ENCODE measurements at regions not wholly inside any gene's neighbourhood (a gene's known extent, or its start where the extent isn't known, plus 50 kb on each side); places are given as distances from the start of the nearest gene placed in this dataset.

DNA sequence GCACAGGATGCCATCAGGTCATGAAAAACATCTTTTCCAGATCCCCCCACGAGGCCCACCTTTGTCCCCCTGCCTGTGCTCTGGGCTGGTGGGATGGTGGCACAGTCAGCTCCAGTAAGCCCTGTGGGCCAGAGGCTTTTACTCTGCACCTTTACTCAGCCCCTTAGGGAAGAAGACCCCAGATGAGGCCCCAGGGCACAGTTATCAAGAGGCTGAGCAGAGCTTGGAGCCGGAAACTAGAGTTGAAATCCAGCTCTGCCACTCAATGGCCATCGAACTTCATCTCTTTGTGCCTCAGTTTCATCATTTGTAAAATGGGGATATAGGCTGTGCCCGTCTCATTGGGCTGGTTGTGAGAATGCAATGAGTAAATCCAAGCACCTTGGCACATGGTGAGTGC is 81.7 kb upstream of the TOX2 start:
- H3K9me3 ChIP-seq: no peaks in the 10 kb centered on the region
- no peak for DNase-seq
- TF ChIP-seq, protein P1, sequence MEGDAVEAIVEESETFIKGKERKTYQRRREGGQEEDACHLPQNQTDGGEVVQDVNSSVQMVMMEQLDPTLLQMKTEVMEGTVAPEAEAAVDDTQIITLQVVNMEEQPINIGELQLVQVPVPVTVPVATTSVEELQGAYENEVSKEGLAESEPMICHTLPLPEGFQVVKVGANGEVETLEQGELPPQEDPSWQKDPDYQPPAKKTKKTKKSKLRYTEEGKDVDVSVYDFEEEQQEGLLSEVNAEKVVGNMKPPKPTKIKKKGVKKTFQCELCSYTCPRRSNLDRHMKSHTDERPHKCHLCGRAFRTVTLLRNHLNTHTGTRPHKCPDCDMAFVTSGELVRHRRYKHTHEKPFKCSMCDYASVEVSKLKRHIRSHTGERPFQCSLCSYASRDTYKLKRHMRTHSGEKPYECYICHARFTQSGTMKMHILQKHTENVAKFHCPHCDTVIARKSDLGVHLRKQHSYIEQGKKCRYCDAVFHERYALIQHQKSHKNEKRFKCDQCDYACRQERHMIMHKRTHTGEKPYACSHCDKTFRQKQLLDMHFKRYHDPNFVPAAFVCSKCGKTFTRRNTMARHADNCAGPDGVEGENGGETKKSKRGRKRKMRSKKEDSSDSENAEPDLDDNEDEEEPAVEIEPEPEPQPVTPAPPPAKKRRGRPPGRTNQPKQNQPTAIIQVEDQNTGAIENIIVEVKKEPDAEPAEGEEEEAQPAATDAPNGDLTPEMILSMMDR (IDR thresholded peaks at IDR 0.05): no peak
- no peak for ATAC-seq
- H3K27me3 ChIP-seq (ENCODE audit: insufficient read depth in 3 of 3, low read length in 2 of 3): peaks cover 0 to 8% (median 6%) of the 10 kb centered on the region in 3 donors
- no peaks in the 10 kb centered on the region for H3K4me1 ChIP-seq
- no peak overlapping the region for H3K4me3 ChIP-seq
- no peak overlapping the region for H3K27ac ChIP-seq
- H3K36me3 ChIP-seq (ENCODE audit: insufficient read depth in 1 of 2, low read depth in 1 of 2): no peaks in the 10 kb centered on the region
- intact Hi-C loops (cut with DNase I): loop anchor here in 1 of 2 donors (10.0 kb wide), 1 partner anchor 1142 kb away; no protein-coding TSS in a partner anchor
- WGBS, 3 donors: 63 to 72% (median 72%) methylated on average over 4 of the region's 4 CpGs

- ATAC-seq: no peak
- WGBS, 3 donors: 38 to 46% (median 40%) methylated on average over 9 of the region's 9 CpGs
- TF ChIP-seq, protein P1 (IDR thresholded peaks at IDR 0.05): no peak
- Histone ChIP-seq H3K27me3 (ENCODE audit: insufficient read depth in 3 of 3, low read length in 2 of 3) (peaks cover 0 to 8% (median 6%) of the 10 kb centered on the region in 3 donors), H3K36me3 (ENCODE audit: insufficient read depth in 1 of 2, low read depth in 1 of 2) (no peaks in the 10 kb centered on the region), H3K4me3 (no peak overlapping the region), H3K9me3 (no peaks in the 10 kb centered on the region), H3K27ac (no peak overlapping the region), H3K4me1 (no peaks in the 10 kb centered on the region)
- intact Hi-C loops (cut with DNase I): loop anchor here in 1 of 2 donors (10.0 kb wide), 1 partner anchor 1143 kb away; no protein-coding TSS in a partner anchor
- no peak for DNase-seq
Measured at GRCh38 chr20:43832096-43832816, 82.4 kb upstream of the TOX2 start.

DNA sequence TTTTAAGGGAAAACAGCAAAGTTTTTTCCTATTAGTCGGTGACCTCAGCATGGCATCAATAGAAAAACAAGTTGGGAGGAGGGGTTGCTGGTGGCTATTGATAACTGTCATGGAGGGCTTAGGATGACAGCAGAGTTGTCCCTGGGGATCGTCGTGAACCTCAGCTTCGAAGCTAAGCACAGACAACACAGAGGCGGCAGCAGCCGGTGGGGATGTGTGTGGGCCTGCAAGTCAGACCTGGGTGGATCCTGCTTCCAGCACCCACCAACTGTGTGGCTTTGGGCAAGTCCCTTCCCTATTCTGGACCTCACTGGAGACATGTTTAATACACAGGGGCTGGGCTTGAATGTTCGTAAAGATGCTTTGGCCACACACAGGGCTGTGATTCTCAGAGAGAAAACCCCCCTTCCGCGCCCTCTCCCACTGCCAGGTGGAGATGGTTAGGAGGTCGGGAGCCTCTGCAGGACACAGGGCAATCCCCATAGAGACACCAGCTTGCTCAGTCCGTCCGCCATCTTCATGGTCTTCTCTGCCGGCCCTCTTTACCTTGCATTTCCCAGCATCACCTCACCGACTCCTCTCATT is 83.1 kb upstream of the TOX2 start:
- H3K27ac ChIP-seq: no peak overlapping the region
- H3K9me3 ChIP-seq: no peaks in the 10 kb centered on the region
- no peak for ATAC-seq
- DNase-seq: no peak
- H3K27me3 ChIP-seq (ENCODE audit: insufficient read depth in 3 of 3, low read length in 2 of 3): peaks cover 0 to 6% (median 5%) of the 10 kb centered on the region in 3 donors
- H3K4me3 ChIP-seq: no peak overlapping the region
- intact Hi-C loops (cut with DNase I): loop anchor here in 1 of 2 donors (10.0 kb wide), 1 partner anchor 1143 kb away; no protein-coding TSS in a partner anchor
- TF ChIP-seq, protein P1 (IDR thresholded peaks at IDR 0.05): no peak
- no peaks in the 10 kb centered on the region for H3K4me1 ChIP-seq
- no peaks in the 10 kb centered on the region for H3K36me3 ChIP-seq (ENCODE audit: insufficient read depth in 1 of 2, low read depth in 1 of 2)
- WGBS, 3 donors: 78 to 82% (median 81%) methylated on average over 14 of the region's 14 CpGs

- H3K4me3 ChIP-seq: no peak overlapping the region
- H3K4me1 ChIP-seq: no peaks in the 10 kb centered on the region
- WGBS, 3 donors: 58 to 80% (median 60%) methylated on average over 5 of the region's 5 CpGs
- H3K27me3 ChIP-seq (ENCODE audit: insufficient read depth in 3 of 3, low read length in 2 of 3): peaks cover 0 to 5% (median 3%) of the 10 kb centered on the region in 3 donors
- no peaks in the 10 kb centered on the region for H3K36me3 ChIP-seq (ENCODE audit: insufficient read depth in 1 of 2, low read depth in 1 of 2)
- TF ChIP-seq, protein P1 (IDR thresholded peaks at IDR 0.05): no peak
- no peak for ATAC-seq
- H3K9me3 ChIP-seq: no peaks in the 10 kb centered on the region
- intact Hi-C loops (cut with DNase I): loop anchor here in 1 of 2 donors (10.0 kb wide), 1 partner anchor 1144 kb away; no protein-coding TSS in a partner anchor
- no peak for DNase-seq
- H3K27ac ChIP-seq: no peak overlapping the region
Measured at GRCh38 chr20:43830883-43831282, 83.8 kb upstream of the TOX2 start.
